ENCODE measurements at regions not wholly inside any gene's neighbourhood (a gene's known extent, or its start where the extent isn't known, plus 50 kb on each side); places are given as distances from the start of the nearest gene placed in this dataset.

DNA sequence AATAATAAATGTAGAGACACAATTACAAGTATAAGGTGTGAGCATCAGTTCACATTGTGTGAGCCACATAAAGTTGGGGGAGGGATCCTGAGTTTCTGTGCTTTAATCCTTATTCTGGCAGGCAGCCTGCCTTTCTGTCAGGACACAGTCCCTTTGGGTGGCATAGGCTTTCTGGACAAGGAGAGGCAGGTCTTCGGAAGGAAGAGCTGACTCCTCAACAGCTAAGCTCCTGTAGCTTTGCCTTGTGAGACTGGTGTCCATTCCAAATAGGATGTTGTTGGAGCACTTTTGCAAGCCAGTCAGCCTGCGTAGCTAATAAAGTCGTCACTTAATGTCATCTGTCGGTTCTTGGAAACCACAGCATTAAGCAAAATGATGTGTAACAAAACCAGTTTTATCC lies 151.9 kb upstream of the MCTP2 start:
- TF ChIP-seq POLR2A (IDR thresholded peaks at IDR 0.05), result no peak
- TF ChIP-seq, protein P1, sequence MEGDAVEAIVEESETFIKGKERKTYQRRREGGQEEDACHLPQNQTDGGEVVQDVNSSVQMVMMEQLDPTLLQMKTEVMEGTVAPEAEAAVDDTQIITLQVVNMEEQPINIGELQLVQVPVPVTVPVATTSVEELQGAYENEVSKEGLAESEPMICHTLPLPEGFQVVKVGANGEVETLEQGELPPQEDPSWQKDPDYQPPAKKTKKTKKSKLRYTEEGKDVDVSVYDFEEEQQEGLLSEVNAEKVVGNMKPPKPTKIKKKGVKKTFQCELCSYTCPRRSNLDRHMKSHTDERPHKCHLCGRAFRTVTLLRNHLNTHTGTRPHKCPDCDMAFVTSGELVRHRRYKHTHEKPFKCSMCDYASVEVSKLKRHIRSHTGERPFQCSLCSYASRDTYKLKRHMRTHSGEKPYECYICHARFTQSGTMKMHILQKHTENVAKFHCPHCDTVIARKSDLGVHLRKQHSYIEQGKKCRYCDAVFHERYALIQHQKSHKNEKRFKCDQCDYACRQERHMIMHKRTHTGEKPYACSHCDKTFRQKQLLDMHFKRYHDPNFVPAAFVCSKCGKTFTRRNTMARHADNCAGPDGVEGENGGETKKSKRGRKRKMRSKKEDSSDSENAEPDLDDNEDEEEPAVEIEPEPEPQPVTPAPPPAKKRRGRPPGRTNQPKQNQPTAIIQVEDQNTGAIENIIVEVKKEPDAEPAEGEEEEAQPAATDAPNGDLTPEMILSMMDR (IDR thresholded peaks at IDR 0.05 in 8 of 11, conservative IDR thresholded peaks at IDR 0.05 in 3 of 11), result no peak
- TF ChIP-seq POLR2AphosphoS5 (IDR thresholded peaks at IDR 0.05), result no peak

Data from spleen (tissue), 7 donors.